ENCODE measurements at regions not wholly inside any gene's neighbourhood (a gene's known extent, or its start where the extent isn't known, plus 50 kb on each side); places are given as distances from the start of the nearest gene placed in this dataset.

DNA sequence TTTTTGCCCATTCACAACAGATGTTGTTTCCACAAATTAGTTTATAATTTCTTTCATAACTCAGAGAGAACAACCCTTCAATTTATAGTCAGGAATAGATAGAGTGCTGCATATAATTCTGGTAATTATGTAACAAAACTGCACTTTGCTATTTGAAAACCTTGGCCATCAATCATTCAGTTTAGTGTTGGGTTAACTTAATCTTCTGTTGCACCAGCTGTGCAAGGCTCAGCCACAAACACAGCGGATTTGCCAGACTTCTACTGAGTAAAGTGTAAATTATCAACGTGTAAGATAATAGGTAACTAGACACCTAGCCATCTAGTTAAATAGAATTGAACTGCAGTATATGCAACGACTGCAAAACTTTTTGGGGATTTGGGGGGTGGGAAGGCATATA lies 1064.3 kb upstream of the EPHA6 start:
- Histone ChIP-seq H3K4me2 (no peak overlapping the region), H3K27me3 (no peaks in the 10 kb centered on the region), H3K9me3 (ENCODE audit: low read depth) (no peaks in the 10 kb centered on the region), H3K79me2 (ENCODE audit: low read depth) (no peaks in the 10 kb centered on the region), H3K9ac (no peak overlapping the region), H3K36me3 (no peaks in the 10 kb centered on the region), H4K20me1 (ENCODE audit: low read depth) (no peaks in the 10 kb centered on the region), H2AFZ (replicated peaks) (no peak overlapping the region), H3K4me3 (no peak overlapping the region), H3F3A (ENCODE audit: low read depth) (no peaks in the 10 kb centered on the region), H3K27ac (no peak overlapping the region), H3K4me1 (no peaks in the 10 kb centered on the region)
- TF ChIP-seq EZH2 (IDR thresholded peaks at IDR 0.05) (no peak), EZH2phosphoT487 (IDR thresholded peaks at IDR 0.05) (no peak)
- TF ChIP-seq, protein P1, sequence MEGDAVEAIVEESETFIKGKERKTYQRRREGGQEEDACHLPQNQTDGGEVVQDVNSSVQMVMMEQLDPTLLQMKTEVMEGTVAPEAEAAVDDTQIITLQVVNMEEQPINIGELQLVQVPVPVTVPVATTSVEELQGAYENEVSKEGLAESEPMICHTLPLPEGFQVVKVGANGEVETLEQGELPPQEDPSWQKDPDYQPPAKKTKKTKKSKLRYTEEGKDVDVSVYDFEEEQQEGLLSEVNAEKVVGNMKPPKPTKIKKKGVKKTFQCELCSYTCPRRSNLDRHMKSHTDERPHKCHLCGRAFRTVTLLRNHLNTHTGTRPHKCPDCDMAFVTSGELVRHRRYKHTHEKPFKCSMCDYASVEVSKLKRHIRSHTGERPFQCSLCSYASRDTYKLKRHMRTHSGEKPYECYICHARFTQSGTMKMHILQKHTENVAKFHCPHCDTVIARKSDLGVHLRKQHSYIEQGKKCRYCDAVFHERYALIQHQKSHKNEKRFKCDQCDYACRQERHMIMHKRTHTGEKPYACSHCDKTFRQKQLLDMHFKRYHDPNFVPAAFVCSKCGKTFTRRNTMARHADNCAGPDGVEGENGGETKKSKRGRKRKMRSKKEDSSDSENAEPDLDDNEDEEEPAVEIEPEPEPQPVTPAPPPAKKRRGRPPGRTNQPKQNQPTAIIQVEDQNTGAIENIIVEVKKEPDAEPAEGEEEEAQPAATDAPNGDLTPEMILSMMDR (IDR thresholded peaks at IDR 0.05): no peak
- no peak for DNase-seq (ENCODE audit: low spot score)
- H3K27me3 Mint-ChIP-seq (ENCODE audit: insufficient read depth, low read depth): peaks cover 2% of the 10 kb centered on the region
- H3K4me1 Mint-ChIP-seq: no peaks in the 10 kb centered on the region
- H3K4me3 Mint-ChIP-seq: no peak overlapping the region
- H3K9me3 Mint-ChIP-seq: peaks cover 2% of the 10 kb centered on the region
- no peak overlapping the region for H3K27ac Mint-ChIP-seq
- peaks cover 1% of the 10 kb centered on the region for H3K36me3 Mint-ChIP-seq

DNA sequence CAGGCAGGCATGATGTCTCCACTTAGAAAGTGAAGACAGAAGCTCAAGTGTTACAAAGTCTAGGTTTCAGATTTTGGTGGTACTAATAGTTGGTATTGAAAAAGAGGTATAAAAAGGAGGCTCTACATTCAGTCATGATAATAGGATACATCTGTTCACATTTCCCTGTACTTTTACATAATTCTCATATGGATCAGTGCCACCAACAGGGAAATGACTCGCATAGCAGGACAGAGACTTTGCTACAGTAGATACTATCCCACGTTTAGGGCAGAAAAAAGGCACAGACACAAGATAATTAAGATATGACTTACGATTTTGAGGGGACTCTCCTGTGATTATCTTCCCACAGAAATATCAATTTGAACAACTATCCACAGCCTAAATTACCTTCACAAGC lies 1062.9 kb upstream of the EPHA6 start:
- H3K4me3 Mint-ChIP-seq: no peak overlapping the region
- H3K27ac Mint-ChIP-seq: no peak overlapping the region

DNA sequence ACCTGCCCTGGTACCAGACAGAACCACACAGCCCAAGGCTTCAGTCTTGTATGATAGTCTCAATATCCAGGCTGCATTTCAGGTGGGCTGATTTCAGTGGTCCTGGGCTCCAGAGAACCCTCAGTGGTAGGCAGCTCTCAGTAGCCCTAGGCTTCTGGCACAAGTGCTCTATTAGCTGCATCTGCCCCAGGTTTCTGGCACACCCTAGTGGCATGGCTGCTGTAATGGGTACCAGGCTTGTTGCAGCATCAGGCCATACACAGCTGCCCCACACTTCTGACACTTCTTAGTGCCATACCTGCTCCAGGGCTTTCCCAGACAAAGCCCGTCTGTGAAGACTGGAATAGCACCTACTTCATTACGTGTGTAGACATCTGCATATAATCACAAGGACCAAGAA lies 1062.2 kb upstream of the EPHA6 start:
- Histone ChIP-seq H3K9ac (no peak overlapping the region), H3K27ac (no peak overlapping the region), H2AFZ (replicated peaks) (no peak overlapping the region), H3K36me3 (no peaks in the 10 kb centered on the region), H3K4me2 (no peak overlapping the region), H3K79me2 (ENCODE audit: low read depth) (no peaks in the 10 kb centered on the region), H3K4me1 (no peaks in the 10 kb centered on the region), H3K4me3 (no peak overlapping the region), H3F3A (ENCODE audit: low read depth) (no peaks in the 10 kb centered on the region), H3K27me3 (no peaks in the 10 kb centered on the region), H3K9me3 (ENCODE audit: low read depth) (no peaks in the 10 kb centered on the region), H4K20me1 (ENCODE audit: low read depth) (no peaks in the 10 kb centered on the region)
- Mint-ChIP-seq H3K4me3 (no peak overlapping the region), H3K27me3 (ENCODE audit: insufficient read depth, low read depth) (no peaks in the 10 kb centered on the region), H3K27ac (no peak overlapping the region), H3K9me3 (no peaks in the 10 kb centered on the region), H3K4me1 (no peaks in the 10 kb centered on the region), H3K36me3 (no peaks in the 10 kb centered on the region)
- DNase-seq (ENCODE audit: low spot score): no peak
- TF ChIP-seq, protein P1 (IDR thresholded peaks at IDR 0.05): no peak
- no peak for TF ChIP-seq EZH2phosphoT487 (IDR thresholded peaks at IDR 0.05)
- no peak for TF ChIP-seq EZH2 (IDR thresholded peaks at IDR 0.05)

More for the DNA sequence above, 1062.9 kb upstream of the EPHA6 start:
- Histone ChIP-seq H3K27ac (no peak overlapping the region), H3K9me3 (ENCODE audit: low read depth) (no peaks in the 10 kb centered on the region), H3K9ac (no peak overlapping the region), H3K79me2 (ENCODE audit: low read depth) (no peaks in the 10 kb centered on the region), H3K4me2 (no peak overlapping the region), H2AFZ (replicated peaks) (no peak overlapping the region), H3K4me3 (no peak overlapping the region), H3F3A (ENCODE audit: low read depth) (no peaks in the 10 kb centered on the region), H3K36me3 (no peaks in the 10 kb centered on the region), H3K27me3 (no peaks in the 10 kb centered on the region), H3K4me1 (no peaks in the 10 kb centered on the region), H4K20me1 (ENCODE audit: low read depth) (no peaks in the 10 kb centered on the region)
- no peak for DNase-seq (ENCODE audit: low spot score)
- no peak for TF ChIP-seq EZH2phosphoT487 (IDR thresholded peaks at IDR 0.05)
- TF ChIP-seq EZH2 (IDR thresholded peaks at IDR 0.05): no peak
- TF ChIP-seq, protein P1 (IDR thresholded peaks at IDR 0.05): no peak
- Mint-ChIP-seq H3K27me3 (ENCODE audit: insufficient read depth, low read depth) (no peaks in the 10 kb centered on the region), H3K9me3 (no peaks in the 10 kb centered on the region), H3K4me1 (no peaks in the 10 kb centered on the region), H3K36me3 (no peaks in the 10 kb centered on the region)

Data from neural progenitor cell (in vitro differentiated cells).